Naive thymus-derived CD8-positive, alpha-beta T cell (primary cell): ENCODE measurements at regions not wholly inside any gene's neighbourhood (a gene's known extent, or its start where the extent isn't known, plus 50 kb on each side); places are given as distances from the start of the nearest gene placed in this dataset.
"Not testable (repeated sequence)": the region's sequence is repeated elsewhere in the genome, so short reads cannot be mapped to it uniquely, and the experiment has no call there.

ENCODE experiments used
- ATAC-seq, 2 donors: fragments of 150-1000 bp; cut with Tn5 transposase in 1 of 2; sonication (Bioruptor Pico), chemical (Tn5 transposase) in 1 of 2; 1 replicate in 1 of 2; 2 replicates in 1 of 2; pipeline ENCODE4 v1.10.0; 2021; ENCODE audit warnings: mild to moderate bottlenecking in 2 of 2, moderate library complexity in 2 of 2
- POLR2A ChIA-PET: fragments of 350-600 bp; sonication (Branson Sonifier 250); formaldehyde crosslinking; loops from one replicate; lab custom pipeline; 2021; ENCODE audit warnings: antibody characterized with exemption; lab: Charles Lee
- DNase-seq, 10 donors: peaks; one replicate each; pipeline versions ENCODE4 v3.0.0 to v3.0.0-alpha.2; 2020 to 2022
- H3K27ac Mint-ChIP-seq, 10 donors: one replicate each; pipeline ENCODE4 v1.8.0; 2020 to 2022; ENCODE audit warnings: mild to moderate bottlenecking in 10 of 10, mixed read lengths in 10 of 10, moderate library complexity in 4 of 10, inconsistent platforms in 1 of 10
- H3K27me3 Mint-ChIP-seq, 5 donors: one replicate each; pipeline ENCODE4 v1.8.0; 2021 to 2022; ENCODE audit warnings: mixed read lengths in 5 of 5
- H3K36me3 Mint-ChIP-seq, 3 donors: one replicate each; pipeline ENCODE4 v1.8.0; 2020 to 2022; ENCODE audit warnings: mixed read lengths in 3 of 3, mild to moderate bottlenecking in 2 of 3, inconsistent platforms in 1 of 3
- H3K4me1 Mint-ChIP-seq, 4 donors: one replicate each; pipeline ENCODE4 v1.8.0; 2021 to 2022; ENCODE audit warnings: mixed read lengths in 4 of 4
- H3K4me3 Mint-ChIP-seq, 10 donors: one replicate each; pipeline ENCODE4 v1.8.0; 2020 to 2022; ENCODE audit warnings: mild to moderate bottlenecking in 10 of 10, mixed read lengths in 10 of 10, moderate library complexity in 6 of 10, inconsistent platforms in 1 of 10
- H3K9me3 Mint-ChIP-seq, 9 donors: one replicate each; pipeline ENCODE4 v1.8.0; 2020 to 2022; ENCODE audit warnings: mixed read lengths in 9 of 9, mild to moderate bottlenecking in 3 of 9, inconsistent platforms in 1 of 9, moderate library complexity in 1 of 9

DNA sequence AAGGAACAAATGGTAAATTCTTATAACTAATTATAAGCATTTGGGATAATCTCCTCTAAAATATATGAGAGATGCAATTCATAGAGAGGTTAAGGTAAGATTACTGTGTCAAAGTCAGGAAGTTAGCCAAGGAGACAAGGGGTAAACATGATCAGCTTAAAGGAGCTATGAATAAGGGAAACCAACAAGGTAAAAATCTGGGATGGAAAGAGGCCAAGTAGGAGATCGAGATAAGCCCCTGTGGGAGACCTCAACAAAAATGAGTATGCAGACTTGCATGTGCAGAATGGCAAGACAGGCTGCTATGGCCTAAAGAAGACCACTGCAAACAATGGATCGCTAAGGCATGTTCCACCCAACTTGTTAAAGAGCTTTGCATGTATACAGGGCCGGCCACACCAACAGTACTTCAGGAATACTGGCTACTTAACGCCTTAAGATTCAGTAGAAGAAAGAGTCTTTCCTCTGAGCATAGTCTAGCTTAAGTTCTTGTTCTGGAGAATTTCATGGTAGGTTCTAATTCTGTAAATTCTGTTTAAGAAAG, 738.6 kb downstream of the GALC start:
- no peak overlapping the region for H3K4me3 Mint-ChIP-seq
- no peak overlapping the region for H3K27ac Mint-ChIP-seq
- H3K9me3 Mint-ChIP-seq: peaks cover 0 to 11% (median 5%) of the 10 kb centered on the region in 9 donors
- POLR2A ChIA-PET: no interaction called here
- no peaks in the 10 kb centered on the region for H3K27me3 Mint-ChIP-seq
- no peaks in the 10 kb centered on the region for H3K36me3 Mint-ChIP-seq
- ATAC-seq: no peak
- no peaks in the 10 kb centered on the region for H3K4me1 Mint-ChIP-seq
- no peak for DNase-seq

DNA sequence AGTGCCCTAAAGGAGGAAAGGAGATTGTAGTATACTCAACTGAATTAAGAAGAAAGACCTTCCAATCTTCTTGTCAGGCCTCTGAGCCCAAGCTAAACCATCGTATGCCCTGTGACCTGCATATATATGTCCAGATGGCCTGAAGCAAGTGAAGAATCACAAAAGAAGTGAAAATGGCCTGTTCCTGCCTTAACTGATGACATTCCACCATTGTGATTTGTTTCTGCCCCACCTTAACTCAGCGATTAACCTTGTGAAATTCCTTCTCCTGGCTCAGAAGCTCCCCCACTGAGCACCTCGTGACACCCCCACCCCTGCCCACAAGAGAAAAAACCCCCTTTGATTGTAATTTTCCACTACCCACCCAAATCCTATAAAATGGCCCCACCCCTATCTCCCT, 739.2 kb downstream of the GALC start:
- H3K4me1 Mint-ChIP-seq, H3K27me3 Mint-ChIP-seq, H3K36me3 Mint-ChIP-seq, POLR2A ChIA-PET, H3K27ac Mint-ChIP-seq, H3K4me3 Mint-ChIP-seq, DNase-seq, ATAC-seq: not testable (repeated sequence)
- H3K9me3 Mint-ChIP-seq: peaks cover 0 to 12% (median 5%) of the 10 kb centered on the region in 9 donors

DNA sequence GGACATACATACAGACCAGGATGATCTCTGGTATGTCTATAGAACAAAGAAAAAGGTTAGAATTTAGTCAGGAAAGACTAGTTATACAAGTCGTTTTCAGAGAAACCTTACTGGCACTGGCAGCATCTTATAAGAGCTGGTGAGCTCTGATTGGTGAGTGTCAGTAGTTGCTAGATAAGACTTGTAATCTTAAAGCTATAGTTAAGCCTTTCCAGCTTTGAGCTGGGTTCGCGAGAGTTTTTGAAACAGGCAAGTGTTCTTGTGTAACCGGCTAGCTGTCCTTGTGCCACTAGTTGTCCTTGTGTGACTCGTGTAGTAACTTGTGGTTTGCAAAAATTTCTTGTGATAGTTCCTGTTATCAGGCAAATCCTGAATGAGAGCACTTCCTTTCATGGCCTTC, 740.9 kb downstream of the GALC start:
- POLR2A ChIA-PET: no interaction called here
- Mint-ChIP-seq H3K36me3 (no peaks in the 10 kb centered on the region), H3K27ac (no peak overlapping the region), H3K4me3 (no peak overlapping the region), H3K9me3 (peaks cover 0 to 21% (median 5%) of the 10 kb centered on the region in 9 donors), H3K4me1 (no peaks in the 10 kb centered on the region), H3K27me3 (no peaks in the 10 kb centered on the region)
- ATAC-seq (no peak), DNase-seq (no peak)

DNA sequence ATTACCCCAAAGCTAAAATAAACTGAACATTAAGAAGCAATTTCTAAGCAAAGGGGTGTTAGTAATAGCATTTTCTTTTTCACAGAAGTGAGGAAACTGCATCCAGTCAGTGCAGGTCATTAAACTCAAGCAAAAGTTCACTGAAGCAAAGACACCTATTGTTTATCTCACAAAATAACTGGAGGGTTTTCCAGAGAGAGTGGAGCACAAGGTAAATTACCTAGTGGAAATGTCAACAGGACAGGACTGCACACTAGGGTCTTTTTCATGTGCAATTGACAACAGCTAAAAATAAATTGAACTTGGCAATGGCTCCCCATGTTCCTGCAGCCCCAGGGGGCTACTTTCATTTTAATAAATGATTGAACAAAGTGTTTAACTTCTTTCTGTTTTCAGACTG, 742.0 kb downstream of the GALC start:
- peaks cover 0 to 26% (median 9%) of the 10 kb centered on the region in 9 donors for H3K9me3 Mint-ChIP-seq
- ATAC-seq (no peak), DNase-seq (no peak)
- POLR2A ChIA-PET: no interaction called here
- H3K4me1 Mint-ChIP-seq: no peaks in the 10 kb centered on the region
- no peak overlapping the region for H3K27ac Mint-ChIP-seq
- no peaks in the 10 kb centered on the region for H3K36me3 Mint-ChIP-seq
- no peaks in the 10 kb centered on the region for H3K27me3 Mint-ChIP-seq
- H3K4me3 Mint-ChIP-seq: no peak overlapping the region

DNA sequence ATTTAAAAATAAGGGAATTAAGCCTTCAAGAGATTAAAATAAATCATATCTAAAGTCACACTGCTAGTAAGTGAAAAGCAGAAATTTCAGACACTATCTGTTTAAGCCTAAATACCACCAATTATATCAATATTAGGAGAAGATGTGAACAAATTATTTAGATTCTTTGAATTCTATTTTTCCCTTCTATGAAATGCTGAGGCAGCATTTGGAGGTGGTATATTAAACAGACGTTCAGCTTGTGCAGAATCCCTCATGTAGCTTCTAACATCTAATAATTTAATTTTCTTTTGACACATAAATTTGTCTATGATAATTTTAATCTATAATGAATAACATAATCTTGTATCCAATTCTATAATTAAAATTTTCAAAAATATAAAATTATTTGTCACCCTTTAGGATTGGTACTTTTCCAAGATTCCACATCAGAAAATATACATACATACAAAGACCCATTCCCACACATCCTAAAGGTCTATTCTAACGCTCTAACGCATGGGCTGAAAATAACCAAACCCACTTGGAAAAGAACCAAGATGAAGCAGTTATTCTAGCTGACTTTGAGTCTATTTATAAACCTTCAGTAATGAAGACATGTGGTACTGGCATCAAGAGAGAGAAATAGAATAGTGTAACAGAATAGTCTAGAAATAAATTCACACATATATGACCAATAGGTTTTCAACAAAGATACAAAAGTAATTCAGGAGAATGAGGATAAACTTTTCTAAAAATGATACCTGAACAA, 751.8 kb downstream of the GALC start:
- Mint-ChIP-seq H3K4me1 (no peaks in the 10 kb centered on the region), H3K4me3 (no peak overlapping the region), H3K27ac (no peak overlapping the region), H3K27me3 (peaks cover 0 to 30% (median 2%) of the 10 kb centered on the region in 5 donors), H3K36me3 (no peaks in the 10 kb centered on the region), H3K9me3 (peaks cover 0 to 39% (median 11%) of the 10 kb centered on the region in 9 donors)
- no peak for DNase-seq
- POLR2A ChIA-PET: no interaction called here
- ATAC-seq: no peak

DNA sequence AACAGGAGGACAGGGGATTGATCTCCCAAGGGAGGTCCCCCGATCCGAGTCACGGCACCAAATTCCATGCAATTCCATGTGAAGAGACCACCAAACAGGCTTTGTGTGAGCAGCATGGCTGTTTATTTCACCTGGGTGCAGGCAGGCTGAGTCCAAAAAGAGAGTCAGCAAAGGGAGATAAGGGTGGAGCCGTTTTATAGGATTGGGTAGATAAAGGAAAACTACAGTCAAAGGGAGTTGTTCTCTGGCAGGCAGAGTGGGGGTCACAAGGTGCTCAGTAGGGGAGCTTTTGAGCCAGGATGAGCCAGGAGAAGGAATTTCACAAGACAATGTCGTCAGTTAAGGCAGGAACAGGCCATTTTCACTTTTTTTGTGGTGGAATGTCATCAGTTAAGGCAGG, 752.7 kb downstream of the GALC start:
- DNase-seq, H3K4me3 Mint-ChIP-seq, H3K27ac Mint-ChIP-seq, H3K4me1 Mint-ChIP-seq, POLR2A ChIA-PET, H3K36me3 Mint-ChIP-seq, ATAC-seq: not testable (repeated sequence)
- peaks cover 0 to 48% (median 11%) of the 10 kb centered on the region in 9 donors for H3K9me3 Mint-ChIP-seq
- H3K27me3 Mint-ChIP-seq: peaks cover 0 to 31% (median 2%) of the 10 kb centered on the region in 5 donors

DNA sequence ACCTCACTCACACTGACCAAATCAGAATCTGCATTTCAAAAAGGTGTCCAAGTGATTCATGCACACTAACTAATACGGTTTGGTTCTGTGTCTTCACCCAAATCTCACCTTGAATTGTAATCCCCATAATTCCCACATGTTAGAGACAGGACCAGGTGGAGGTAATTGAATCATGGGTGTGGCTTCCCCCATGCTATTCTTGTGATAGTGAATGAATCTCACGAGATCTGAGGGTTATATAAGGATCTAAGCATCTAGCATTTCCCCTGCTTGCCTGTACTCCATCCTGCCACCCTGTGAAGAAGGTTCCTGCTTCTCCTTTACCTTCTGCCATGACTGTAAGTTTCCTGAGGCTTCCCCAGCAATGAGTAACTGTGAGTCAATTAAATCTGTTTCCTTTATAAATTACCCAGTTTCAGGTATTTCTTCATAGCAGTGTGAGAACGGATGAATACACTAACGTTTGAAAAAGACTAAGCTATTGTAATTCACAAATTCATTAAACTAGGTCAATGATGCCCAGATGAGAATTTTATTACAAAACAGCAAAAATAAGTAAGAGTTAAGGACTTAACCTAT, 759.1 kb downstream of the GALC start:
- peaks cover 0 to 2% (median 0%) of the 10 kb centered on the region in 4 donors for H3K4me1 Mint-ChIP-seq
- H3K36me3 Mint-ChIP-seq: no peaks in the 10 kb centered on the region
- POLR2A ChIA-PET: no interaction called here
- no peak for ATAC-seq
- no peak overlapping the region for H3K4me3 Mint-ChIP-seq
- H3K27ac Mint-ChIP-seq: no peak overlapping the region
- DNase-seq: no peak
- H3K27me3 Mint-ChIP-seq: peaks cover 0 to 21% (median 2%) of the 10 kb centered on the region in 5 donors
- H3K9me3 Mint-ChIP-seq: peaks cover 0 to 42% (median 19%) of the 10 kb centered on the region in 9 donors

DNA sequence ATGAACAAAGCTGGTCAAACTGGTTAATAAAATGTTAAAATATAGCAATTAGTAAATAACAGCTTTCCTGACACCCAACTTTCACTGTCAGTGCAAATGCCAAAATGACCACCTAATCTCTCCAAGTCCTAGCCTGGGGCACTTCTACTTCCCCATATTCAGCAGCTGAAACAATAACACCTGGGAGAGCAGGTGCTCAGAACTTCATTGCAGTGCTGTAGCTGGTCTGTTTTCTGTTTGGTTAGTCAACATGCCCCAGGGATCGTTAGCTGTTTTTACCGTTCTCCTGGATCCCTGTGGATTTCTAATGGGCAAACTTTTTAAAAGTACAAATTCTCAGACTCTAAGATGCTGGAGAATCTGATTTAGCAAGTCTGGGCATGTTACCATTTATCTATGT, 759.7 kb downstream of the GALC start:
- POLR2A ChIA-PET: no interaction called here
- Mint-ChIP-seq H3K36me3 (no peaks in the 10 kb centered on the region), H3K4me1 (peaks cover 0 to 2% (median 0%) of the 10 kb centered on the region in 4 donors), H3K27ac (no peak overlapping the region), H3K9me3 (peaks cover 0 to 39% (median 17%) of the 10 kb centered on the region in 9 donors), H3K4me3 (no peak overlapping the region), H3K27me3 (peaks cover 0 to 14% (median 2%) of the 10 kb centered on the region in 5 donors)
- DNase-seq: no peak
- no peak for ATAC-seq

DNA sequence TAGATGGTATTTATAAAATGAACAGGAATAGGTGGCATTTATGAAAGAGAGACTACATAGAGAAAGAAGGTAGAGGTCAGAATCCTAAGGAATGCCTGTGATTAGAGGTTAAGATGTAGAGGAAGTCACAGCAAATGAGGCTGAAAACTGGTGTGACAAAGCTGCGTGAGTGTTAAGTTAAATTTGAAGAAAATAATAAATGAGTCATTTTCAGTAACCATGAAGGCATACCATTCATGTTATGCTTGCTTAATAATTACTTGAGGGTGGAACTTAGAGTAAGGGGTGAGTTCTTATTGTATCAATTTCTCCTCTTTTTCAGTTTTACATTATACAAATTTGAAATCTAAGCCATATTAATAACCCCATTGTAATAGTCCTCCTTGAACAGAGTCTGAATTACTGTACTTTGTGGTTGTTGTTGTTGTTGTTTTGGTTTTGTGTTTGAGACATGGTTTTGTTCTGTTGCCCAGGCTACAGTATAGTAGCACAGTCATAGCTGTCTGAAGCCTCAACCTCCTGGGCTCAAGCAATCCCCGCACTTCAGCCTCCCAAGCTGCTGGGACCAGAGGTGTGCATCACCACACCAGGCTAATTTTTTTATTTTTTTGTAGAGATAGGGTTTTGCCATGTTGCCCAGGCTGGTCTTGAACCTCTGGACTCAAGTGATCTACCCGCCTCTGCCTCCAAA, 761.5 kb downstream of the GALC start:
- Mint-ChIP-seq H3K4me1 (peaks cover 0 to 2% (median 0%) of the 10 kb centered on the region in 4 donors), H3K4me3 (no peak overlapping the region), H3K9me3 (peaks cover 0 to 33% (median 15%) of the 10 kb centered on the region in 9 donors), H3K36me3 (no peaks in the 10 kb centered on the region), H3K27ac (no peak overlapping the region), H3K27me3 (peaks cover 0 to 4% (median 0%) of the 10 kb centered on the region in 5 donors)
- ATAC-seq (no peak), DNase-seq (no peak)
- POLR2A ChIA-PET: no interaction called here

DNA sequence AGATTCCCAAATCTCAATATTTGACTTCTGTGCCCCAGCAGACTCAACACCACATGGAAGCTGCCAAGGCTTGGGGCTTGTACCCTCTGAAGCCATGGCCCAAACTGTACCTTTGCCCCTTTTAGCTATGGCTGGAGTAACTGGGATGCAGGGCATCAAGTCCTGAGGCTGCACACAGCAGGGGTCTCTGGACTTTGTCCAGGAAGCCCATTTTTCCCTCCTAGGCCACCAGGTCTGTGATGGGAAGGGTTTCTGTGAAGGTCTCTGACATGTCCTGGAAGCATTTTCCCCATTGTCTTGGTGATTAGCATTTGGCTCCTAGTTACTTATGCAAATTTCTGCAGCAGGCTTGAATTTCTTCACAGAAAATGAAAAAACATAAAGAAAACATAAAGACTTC, 762.3 kb downstream of the GALC start:
- Mint-ChIP-seq H3K36me3 (no peaks in the 10 kb centered on the region), H3K4me3 (no peak overlapping the region), H3K9me3 (peaks cover 0 to 32% (median 12%) of the 10 kb centered on the region in 9 donors), H3K4me1 (peaks cover 0 to 2% (median 0%) of the 10 kb centered on the region in 4 donors), H3K27me3 (no peaks in the 10 kb centered on the region), H3K27ac (no peak overlapping the region)
- ATAC-seq (no peak), DNase-seq (no peak)
- POLR2A ChIA-PET: no interaction called here

DNA sequence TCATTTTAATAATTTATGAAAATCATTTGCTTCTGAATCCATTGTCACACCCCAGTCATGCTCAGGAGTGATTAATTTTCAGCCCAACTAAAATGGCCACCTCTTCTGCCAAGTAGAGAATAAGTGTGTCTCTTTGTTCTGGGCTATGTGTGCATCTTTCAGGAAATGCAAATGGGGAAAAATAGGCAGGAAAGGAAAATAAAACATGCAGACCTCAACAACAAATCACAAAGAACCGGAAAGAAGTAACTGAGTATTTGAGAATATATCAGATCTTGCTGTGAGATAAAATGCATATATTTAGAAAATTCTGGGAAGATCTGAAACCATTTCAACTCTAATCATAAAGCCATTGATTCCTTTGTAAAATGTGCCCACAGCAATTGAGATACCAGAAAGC, 763.9 kb downstream of the GALC start:
- H3K36me3 Mint-ChIP-seq: no peaks in the 10 kb centered on the region
- no peak overlapping the region for H3K4me3 Mint-ChIP-seq
- POLR2A ChIA-PET: no interaction called here
- H3K9me3 Mint-ChIP-seq: peaks cover 0 to 26% (median 11%) of the 10 kb centered on the region in 9 donors
- no peaks in the 10 kb centered on the region for H3K27me3 Mint-ChIP-seq
- DNase-seq (no peak), ATAC-seq (no peak)
- H3K27ac Mint-ChIP-seq: no peak overlapping the region
- H3K4me1 Mint-ChIP-seq: no peaks in the 10 kb centered on the region

DNA sequence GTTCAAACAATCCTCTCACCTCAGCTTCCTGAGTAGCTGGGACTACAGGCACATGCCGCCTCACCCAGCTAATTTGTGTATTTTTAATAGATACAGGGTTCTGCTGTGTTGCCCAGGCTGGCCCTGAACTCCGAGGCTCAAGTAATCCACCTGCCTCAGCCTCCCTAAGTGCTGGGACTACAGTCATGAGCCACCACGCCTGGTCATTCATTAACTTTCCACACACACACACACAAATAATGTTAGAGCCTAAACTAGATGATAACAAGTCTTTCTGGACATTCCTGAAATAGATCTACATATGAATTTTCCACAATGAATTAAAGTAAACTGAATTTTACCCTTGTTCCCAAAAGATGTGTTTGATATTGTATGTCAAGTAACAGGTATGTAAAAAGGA, 776.0 kb downstream of the GALC start:
- ATAC-seq: no peak
- no peak for DNase-seq
- H3K4me1 Mint-ChIP-seq: no peaks in the 10 kb centered on the region
- no peaks in the 10 kb centered on the region for H3K27me3 Mint-ChIP-seq
- H3K27ac Mint-ChIP-seq: no peak overlapping the region
- no peak overlapping the region for H3K4me3 Mint-ChIP-seq
- H3K36me3 Mint-ChIP-seq: peaks cover 0 to 5% (median 0%) of the 10 kb centered on the region in 3 donors
- H3K9me3 Mint-ChIP-seq: peaks cover 0 to 26% (median 12%) of the 10 kb centered on the region in 9 donors
- POLR2A ChIA-PET: no interaction called here

DNA sequence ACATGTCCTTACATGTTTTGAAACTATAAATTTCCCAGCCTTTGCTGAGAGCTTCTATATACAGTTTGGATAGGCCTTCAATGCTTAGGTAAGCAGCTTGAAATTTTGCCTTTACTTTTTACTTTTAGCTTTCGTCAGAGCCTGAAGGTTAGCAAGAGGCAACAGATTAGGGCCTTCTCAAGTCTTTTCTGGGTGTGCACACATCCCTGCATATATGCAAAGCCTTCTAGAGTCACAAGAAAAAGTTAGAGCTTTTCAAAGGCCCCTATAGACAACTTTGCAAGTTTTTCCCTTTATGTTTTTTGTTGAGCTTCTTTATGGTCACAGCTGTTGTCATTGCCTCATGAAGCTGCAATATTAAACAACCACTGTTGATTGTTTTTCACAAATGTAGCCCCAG, 778.4 kb downstream of the GALC start:
- no peak for ATAC-seq
- Mint-ChIP-seq H3K27me3 (no peaks in the 10 kb centered on the region), H3K27ac (no peak overlapping the region), H3K9me3 (peaks cover 1 to 34% (median 11%) of the 10 kb centered on the region in 9 donors), H3K36me3 (no peaks in the 10 kb centered on the region), H3K4me3 (no peak overlapping the region), H3K4me1 (no peaks in the 10 kb centered on the region)
- DNase-seq: no peak
- POLR2A ChIA-PET: no interaction called here
